ENCODE measurements at regions not wholly inside any gene's neighbourhood (a gene's known extent, or its start where the extent isn't known, plus 50 kb on each side); places are given as distances from the start of the nearest gene placed in this dataset.
A peak's percentile ranks its signal among the peaks of the same experiment; 100 is the strongest.
"Not testable (repeated sequence)": the region's sequence is repeated elsewhere in the genome, so short reads cannot be mapped to it uniquely, and the experiment has no call there.

DNA sequence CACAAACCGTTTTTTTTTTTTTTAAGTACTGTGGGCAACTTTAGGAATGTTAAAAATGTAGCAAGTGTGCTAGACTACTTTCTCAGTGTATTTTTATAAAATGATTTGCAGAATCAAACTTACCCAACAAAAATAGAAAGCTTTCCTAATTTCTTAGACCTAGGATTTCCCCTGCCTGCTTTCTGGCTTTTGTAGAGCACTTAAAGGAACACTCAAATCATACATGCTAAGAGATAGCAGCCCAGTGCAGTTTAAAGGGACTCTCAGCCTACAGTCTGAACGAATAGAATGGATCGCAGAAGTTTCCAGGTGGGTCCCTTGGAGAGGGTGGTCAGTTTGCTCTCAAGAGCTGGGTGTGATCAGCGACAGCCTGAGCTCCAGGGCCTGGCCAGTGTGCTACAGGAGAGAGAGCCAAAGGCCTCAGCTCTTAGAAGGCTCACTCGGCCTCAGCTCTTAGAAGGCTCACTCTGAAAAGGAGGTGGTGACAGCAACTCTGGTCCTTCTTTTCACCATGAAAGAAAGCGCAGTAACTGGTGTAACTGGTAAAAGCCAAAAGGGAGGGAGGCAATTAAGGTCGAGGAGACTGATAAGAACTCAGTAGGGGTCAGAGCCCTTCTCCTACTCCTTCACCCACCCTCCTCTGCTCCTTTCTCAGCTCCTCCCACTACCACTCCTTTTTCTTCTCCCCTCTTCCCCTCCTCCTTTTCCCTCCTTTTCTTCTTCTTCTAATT lies 142.4 kb downstream of the ZFP64 start:
- no peaks in the 10 kb centered on the region for H3K9me3 ChIP-seq
- peaks cover 0 to 18% (median 3%) of the 10 kb centered on the region in 4 donors for H3K4me1 ChIP-seq
- no peaks in the 10 kb centered on the region for H3K36me3 ChIP-seq
- peak overlapping the region; percentile 8 to 39 for H3K27ac ChIP-seq
- intact Hi-C loops (cut with DNase I; ENCODE audit: low total_unique reads): no loop called here
- H3K4me3 ChIP-seq: no peak overlapping the region
- no peaks in the 10 kb centered on the region for H3K27me3 ChIP-seq
- DNase-seq: no peak
- TF ChIP-seq, protein P1, sequence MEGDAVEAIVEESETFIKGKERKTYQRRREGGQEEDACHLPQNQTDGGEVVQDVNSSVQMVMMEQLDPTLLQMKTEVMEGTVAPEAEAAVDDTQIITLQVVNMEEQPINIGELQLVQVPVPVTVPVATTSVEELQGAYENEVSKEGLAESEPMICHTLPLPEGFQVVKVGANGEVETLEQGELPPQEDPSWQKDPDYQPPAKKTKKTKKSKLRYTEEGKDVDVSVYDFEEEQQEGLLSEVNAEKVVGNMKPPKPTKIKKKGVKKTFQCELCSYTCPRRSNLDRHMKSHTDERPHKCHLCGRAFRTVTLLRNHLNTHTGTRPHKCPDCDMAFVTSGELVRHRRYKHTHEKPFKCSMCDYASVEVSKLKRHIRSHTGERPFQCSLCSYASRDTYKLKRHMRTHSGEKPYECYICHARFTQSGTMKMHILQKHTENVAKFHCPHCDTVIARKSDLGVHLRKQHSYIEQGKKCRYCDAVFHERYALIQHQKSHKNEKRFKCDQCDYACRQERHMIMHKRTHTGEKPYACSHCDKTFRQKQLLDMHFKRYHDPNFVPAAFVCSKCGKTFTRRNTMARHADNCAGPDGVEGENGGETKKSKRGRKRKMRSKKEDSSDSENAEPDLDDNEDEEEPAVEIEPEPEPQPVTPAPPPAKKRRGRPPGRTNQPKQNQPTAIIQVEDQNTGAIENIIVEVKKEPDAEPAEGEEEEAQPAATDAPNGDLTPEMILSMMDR (IDR thresholded peaks at IDR 0.05): no peak

DNA sequence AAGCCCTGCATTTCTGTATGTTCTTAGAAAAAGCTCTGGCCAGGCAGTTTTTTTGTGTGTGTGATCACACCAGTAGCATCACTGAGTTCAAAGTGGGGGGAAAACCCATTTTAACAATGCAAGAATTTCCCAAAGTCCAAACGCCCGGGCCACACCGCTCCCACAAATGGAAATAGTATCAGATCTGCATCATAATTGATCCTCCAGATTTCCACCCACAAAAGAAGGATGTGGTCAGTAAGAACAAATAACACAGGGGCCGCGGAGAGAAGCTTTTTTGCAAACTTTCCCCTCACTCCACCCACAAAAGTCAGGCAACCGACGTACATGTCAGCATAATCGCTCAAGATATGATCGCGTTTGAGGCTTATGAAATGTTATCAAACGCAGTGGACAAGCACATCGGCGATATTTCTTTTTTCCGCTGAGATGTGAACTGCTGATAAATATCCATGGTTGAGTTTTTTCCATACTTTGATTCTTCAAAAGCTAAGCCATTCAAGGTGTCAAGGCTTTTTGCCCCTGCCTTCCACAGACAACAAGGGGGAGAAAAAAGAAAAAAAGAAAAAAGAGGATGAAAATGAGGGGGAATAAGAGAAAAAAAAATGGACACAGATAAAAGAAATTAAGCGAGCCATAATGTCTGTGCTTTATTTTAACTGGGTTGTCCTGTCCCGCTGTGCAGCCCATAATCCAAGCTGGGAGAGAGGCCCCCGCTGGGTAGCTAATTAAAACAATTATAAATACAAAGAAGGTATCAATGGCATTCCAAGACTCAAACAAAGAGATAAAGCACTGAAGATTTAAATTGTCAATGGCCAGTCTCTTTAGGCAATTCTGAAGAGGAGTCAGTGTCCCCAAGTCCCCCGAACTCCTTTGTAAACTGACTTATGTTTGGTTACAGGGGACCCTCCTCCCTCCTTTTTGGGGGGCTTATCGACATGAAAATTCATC lies 143.5 kb downstream of the ZFP64 start:
- H3K27ac ChIP-seq: no peak overlapping the region

DNA sequence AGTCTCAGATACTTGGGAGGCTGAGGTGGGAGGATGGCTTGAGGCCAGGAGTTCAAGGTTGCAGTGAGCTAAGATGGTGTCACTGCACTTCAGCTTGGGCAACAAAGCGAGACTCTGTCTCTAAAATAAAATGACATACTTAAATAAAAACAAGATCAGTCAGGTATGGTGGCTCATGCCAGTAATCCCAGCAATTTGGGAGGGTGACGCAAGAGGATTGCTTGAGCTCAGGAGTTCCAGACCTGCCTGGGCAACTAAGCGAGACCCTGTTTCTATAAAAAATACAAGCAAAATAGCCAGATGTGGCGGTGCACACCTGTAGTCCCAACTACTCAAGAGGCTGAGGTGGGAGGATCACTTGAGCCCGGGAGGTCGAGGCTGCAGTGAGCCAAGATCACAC lies 149.6 kb downstream of the ZFP64 start:
- Histone ChIP-seq H3K27me3 (no peaks in the 10 kb centered on the region), H3K4me3 (no peak overlapping the region), H3K9me3 (no peaks in the 10 kb centered on the region), H3K36me3 (no peaks in the 10 kb centered on the region), H3K27ac (no peak overlapping the region), H3K4me1 (no peaks in the 10 kb centered on the region)
- DNase-seq: no peak
- intact Hi-C loops (cut with DNase I; ENCODE audit: low total_unique reads): no loop called here
- TF ChIP-seq, protein P1 (IDR thresholded peaks at IDR 0.05): no peak

More for the DNA sequence above, 143.5 kb downstream of the ZFP64 start:
- no peaks in the 10 kb centered on the region for H3K36me3 ChIP-seq
- TF ChIP-seq, protein P1 (IDR thresholded peaks at IDR 0.05): no peak
- peaks cover 0 to 18% (median 3%) of the 10 kb centered on the region in 4 donors for H3K4me1 ChIP-seq
- DNase-seq: no peak
- intact Hi-C loops (cut with DNase I; ENCODE audit: low total_unique reads): no loop called here
- H3K9me3 ChIP-seq: no peaks in the 10 kb centered on the region
- H3K27me3 ChIP-seq: no peaks in the 10 kb centered on the region
- no peak overlapping the region for H3K4me3 ChIP-seq

DNA sequence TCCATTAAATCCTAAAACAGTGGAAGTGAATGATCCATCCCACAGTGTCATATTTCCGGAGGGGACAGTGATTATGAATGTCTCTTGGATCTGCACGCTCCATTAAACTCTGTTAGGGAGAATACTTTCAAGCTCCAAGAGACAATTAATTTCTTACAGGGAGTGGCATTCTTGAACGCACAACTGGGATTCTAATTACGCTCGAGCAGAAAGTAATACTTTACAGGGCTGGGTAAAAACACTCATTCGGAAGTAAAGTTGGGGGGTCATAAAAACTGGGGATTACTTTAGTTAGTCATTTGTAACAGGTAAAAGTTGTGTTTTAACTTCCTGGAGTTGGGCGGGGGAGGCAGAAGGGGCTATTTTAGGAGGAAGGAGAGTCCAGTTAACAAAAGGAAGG lies 151.8 kb downstream of the ZFP64 start:
- Histone ChIP-seq H3K27ac (no peak overlapping the region), H3K9me3 (no peaks in the 10 kb centered on the region), H3K36me3 (no peaks in the 10 kb centered on the region), H3K4me1 (no peaks in the 10 kb centered on the region), H3K4me3 (no peak overlapping the region), H3K27me3 (no peaks in the 10 kb centered on the region)
- intact Hi-C loops (cut with DNase I; ENCODE audit: low total_unique reads): no loop called here
- DNase-seq: no peak
- TF ChIP-seq, protein P1 (IDR thresholded peaks at IDR 0.05): no peak

DNA sequence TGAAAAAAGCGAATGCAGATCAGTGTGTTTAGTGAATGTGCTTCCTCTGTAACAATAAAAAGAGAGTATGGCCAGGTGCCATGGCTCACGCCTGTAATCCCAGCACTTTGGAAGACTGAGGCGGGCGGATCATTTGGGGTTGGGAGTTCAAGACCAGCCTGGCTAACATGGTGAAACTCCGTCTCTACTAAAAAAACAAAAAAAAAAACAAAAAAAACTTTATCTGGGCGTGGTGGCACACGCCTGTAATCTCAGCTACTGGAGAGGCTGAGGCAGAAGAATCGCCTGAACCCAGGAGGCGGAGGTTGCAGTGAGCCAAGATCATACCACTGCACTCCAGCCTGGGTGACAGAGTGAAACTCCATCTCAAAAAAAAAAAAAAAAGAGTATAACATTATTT lies 152.9 kb downstream of the ZFP64 start:
- H3K4me3 ChIP-seq; H3K36me3 ChIP-seq; H3K27me3 ChIP-seq; intact Hi-C loops (cut with DNase I; ENCODE audit: low total_unique reads); H3K4me1 ChIP-seq; DNase-seq; H3K9me3 ChIP-seq; H3K27ac ChIP-seq: not testable (repeated sequence)

DNA sequence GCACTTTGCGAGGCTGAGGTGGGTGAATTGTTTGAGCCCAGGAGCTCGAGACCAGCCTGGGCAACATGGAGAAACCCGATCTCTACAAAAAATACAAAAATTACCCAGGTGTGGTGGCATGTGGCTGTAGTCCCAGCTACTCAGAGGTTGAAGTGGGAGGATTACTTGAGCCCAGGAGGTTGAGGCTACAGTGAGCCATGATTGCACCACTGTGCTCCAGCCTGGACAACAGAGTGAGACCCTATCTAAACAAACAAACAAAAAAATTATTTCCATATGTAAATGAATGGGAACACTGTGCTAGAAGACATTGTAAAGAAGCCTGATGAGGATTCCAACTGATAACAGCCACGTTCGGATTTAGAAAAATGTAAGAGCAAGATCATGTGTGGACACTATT lies 154.2 kb downstream of the ZFP64 start:
- intact Hi-C loops (cut with DNase I; ENCODE audit: low total_unique reads): no loop called here

More for the DNA sequence above, 154.2 kb downstream of the ZFP64 start:
- Histone ChIP-seq H3K27me3 (no peaks in the 10 kb centered on the region), H3K4me1 (peaks cover 0 to 2% (median 0%) of the 10 kb centered on the region in 4 donors), H3K9me3 (no peaks in the 10 kb centered on the region), H3K36me3 (no peaks in the 10 kb centered on the region), H3K4me3 (no peak overlapping the region), H3K27ac (no peak overlapping the region)
- no peak for DNase-seq
- TF ChIP-seq, protein P1 (IDR thresholded peaks at IDR 0.05): no peak
